Peyer's patch (tissue), 4 donors: ENCODE measurements at regions not wholly inside any gene's neighbourhood (a gene's known extent, or its start where the extent isn't known, plus 50 kb on each side); places are given as distances from the start of the nearest gene placed in this dataset.

Source experiments
- POLR2A ChIP-seq, 2 donors: fragments of 450-650 bp; IDR thresholded peaks; one replicate each; pipeline ENCODE4 v1.5.1; 2017; ENCODE audit warnings: antibody characterized with exemption in 2 of 2, mild to moderate bottlenecking in 2 of 2, moderate library complexity in 2 of 2
- TF ChIP-seq, protein P1 (sequence below), 6 experiments: fragments of 450-650 bp in 4 of 6; fragments of 200-600 bp in 2 of 6; sonication (generic) in 1 of 6; IDR thresholded peaks; one replicate each; pipeline ENCODE4 v1.5.1; 2017 to 2019; ENCODE audit warnings: antibody characterized with exemption in 6 of 6, mild to moderate bottlenecking in 3 of 6, moderate library complexity in 1 of 6

DNA sequence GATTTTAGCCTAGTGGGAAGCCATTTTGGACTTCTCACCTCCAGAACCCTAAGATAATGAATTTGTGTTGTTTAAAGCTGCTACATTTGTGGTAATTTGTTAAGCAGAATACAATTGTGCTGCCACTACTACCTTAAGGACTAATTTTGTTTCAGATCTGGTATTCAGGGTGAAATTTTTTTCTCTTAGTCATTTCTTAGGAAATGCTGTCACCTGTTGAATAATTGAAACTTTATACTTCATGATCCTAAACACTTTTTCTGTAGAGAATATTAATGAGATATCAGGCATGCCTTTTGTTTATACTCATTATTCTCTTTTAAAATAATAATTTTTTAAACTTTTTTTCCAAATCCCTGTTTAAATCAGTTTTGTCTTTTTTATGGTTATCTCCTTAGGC, 246.8 kb downstream of the TGFB2 start:
- TF ChIP-seq, protein P1, sequence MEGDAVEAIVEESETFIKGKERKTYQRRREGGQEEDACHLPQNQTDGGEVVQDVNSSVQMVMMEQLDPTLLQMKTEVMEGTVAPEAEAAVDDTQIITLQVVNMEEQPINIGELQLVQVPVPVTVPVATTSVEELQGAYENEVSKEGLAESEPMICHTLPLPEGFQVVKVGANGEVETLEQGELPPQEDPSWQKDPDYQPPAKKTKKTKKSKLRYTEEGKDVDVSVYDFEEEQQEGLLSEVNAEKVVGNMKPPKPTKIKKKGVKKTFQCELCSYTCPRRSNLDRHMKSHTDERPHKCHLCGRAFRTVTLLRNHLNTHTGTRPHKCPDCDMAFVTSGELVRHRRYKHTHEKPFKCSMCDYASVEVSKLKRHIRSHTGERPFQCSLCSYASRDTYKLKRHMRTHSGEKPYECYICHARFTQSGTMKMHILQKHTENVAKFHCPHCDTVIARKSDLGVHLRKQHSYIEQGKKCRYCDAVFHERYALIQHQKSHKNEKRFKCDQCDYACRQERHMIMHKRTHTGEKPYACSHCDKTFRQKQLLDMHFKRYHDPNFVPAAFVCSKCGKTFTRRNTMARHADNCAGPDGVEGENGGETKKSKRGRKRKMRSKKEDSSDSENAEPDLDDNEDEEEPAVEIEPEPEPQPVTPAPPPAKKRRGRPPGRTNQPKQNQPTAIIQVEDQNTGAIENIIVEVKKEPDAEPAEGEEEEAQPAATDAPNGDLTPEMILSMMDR (IDR thresholded peaks at IDR 0.05): no peak
- TF ChIP-seq POLR2A (IDR thresholded peaks at IDR 0.05): no peak
